ENCODE measurements at regions not wholly inside any gene's neighbourhood (a gene's known extent, or its start where the extent isn't known, plus 50 kb on each side); places are given as distances from the start of the nearest gene placed in this dataset.
"Not testable (repeated sequence)": the region's sequence is repeated elsewhere in the genome, so short reads cannot be mapped to it uniquely, and the experiment has no call there.

- no peak for DNase-seq (ENCODE audit: low read depth in 2 of 2)
Measured at GRCh38 chr20:4635781-4636180, 50.5 kb upstream of the PRNP start.

- DNase-seq (ENCODE audit: low read depth in 2 of 2) = no peak
Measured at GRCh38 chr20:4635342-4635741, 50.9 kb upstream of the PRNP start.

- no peak for DNase-seq (ENCODE audit: low read depth in 2 of 2)
Measured at GRCh38 chr20:4633780-4634179, 52.5 kb upstream of the PRNP start.

- no peak for DNase-seq (ENCODE audit: low read depth in 2 of 2)
Measured at GRCh38 chr20:4633379-4633778, 52.9 kb upstream of the PRNP start.

GRCh38 chr20:4632876-4633275 is 53.4 kb upstream of the PRNP start:
- DNase-seq (ENCODE audit: low read depth in 2 of 2) = no peak

GRCh38 chr20:4626228-4626627 is 60.0 kb upstream of the PRNP start:
- no peak for DNase-seq (ENCODE audit: low read depth in 2 of 2)

- no peak for DNase-seq (ENCODE audit: low read depth in 2 of 2)
Measured at GRCh38 chr20:4625687-4626086, 60.6 kb upstream of the PRNP start.

- not testable (repeated sequence) for DNase-seq (ENCODE audit: low read depth in 2 of 2)
Measured at GRCh38 chr20:4624675-4625336, 61.5 kb upstream of the PRNP start.

GRCh38 chr20:4619144-4619543 is 67.1 kb upstream of the PRNP start:
- DNase-seq (ENCODE audit: low read depth in 2 of 2) = not testable (repeated sequence)

- no peak for DNase-seq (ENCODE audit: low read depth in 2 of 2)
Measured at GRCh38 chr20:4617484-4617883, 68.8 kb upstream of the PRNP start.

- no peak for DNase-seq (ENCODE audit: low read depth in 2 of 2)
Measured at GRCh38 chr20:4617019-4617418, 69.2 kb upstream of the PRNP start.

- peak; percentile 56 to 64 for DNase-seq (ENCODE audit: low read depth in 2 of 2)
Measured at GRCh38 chr20:4613718-4614620, 72.3 kb upstream of the PRNP start.

GRCh38 chr20:4613184-4613583 is 73.1 kb upstream of the PRNP start:
- DNase-seq (ENCODE audit: low read depth in 2 of 2) = no peak

GRCh38 chr20:4610871-4611270 is 75.4 kb upstream of the PRNP start:
- no peak for DNase-seq (ENCODE audit: low read depth in 2 of 2)

- DNase-seq (ENCODE audit: low read depth in 2 of 2) = no peak
Measured at GRCh38 chr20:4609511-4609910, 76.7 kb upstream of the PRNP start.

GRCh38 chr20:4608861-4609260 is 77.4 kb upstream of the PRNP start:
- DNase-seq (ENCODE audit: low read depth in 2 of 2) = no peak

- peak; percentile 24 to 37 for DNase-seq (ENCODE audit: low read depth in 2 of 2)
Measured at GRCh38 chr20:4607287-4607713, 79.0 kb upstream of the PRNP start.

- DNase-seq (ENCODE audit: low read depth in 2 of 2) = no peak
Measured at GRCh38 chr20:4606051-4606450, 80.2 kb upstream of the PRNP start.

GRCh38 chr20:4605166-4605565 is 81.1 kb upstream of the PRNP start:
- no peak for DNase-seq (ENCODE audit: low read depth in 2 of 2)

- DNase-seq (ENCODE audit: low read depth in 2 of 2) = no peak
Measured at GRCh38 chr20:4604580-4604979, 81.7 kb upstream of the PRNP start.

- DNase-seq (ENCODE audit: low read depth in 2 of 2) = no peak
Measured at GRCh38 chr20:4603724-4604123, 82.5 kb upstream of the PRNP start.

GRCh38 chr20:4602297-4602631 is 84.0 kb upstream of the PRNP start:
- no peak for DNase-seq (ENCODE audit: low read depth in 2 of 2)

- no peak for DNase-seq (ENCODE audit: low read depth in 2 of 2)
Measured at GRCh38 chr20:4601630-4602296, 84.5 kb upstream of the PRNP start.
